ENCODE measurements at regions not wholly inside any gene's neighbourhood (a gene's known extent, or its start where the extent isn't known, plus 50 kb on each side); places are given as distances from the start of the nearest gene placed in this dataset.
A peak's percentile ranks its signal among the peaks of the same experiment; 100 is the strongest.
"Not testable (repeated sequence)": the region's sequence is repeated elsewhere in the genome, so short reads cannot be mapped to it uniquely, and the experiment has no call there.

DNA sequence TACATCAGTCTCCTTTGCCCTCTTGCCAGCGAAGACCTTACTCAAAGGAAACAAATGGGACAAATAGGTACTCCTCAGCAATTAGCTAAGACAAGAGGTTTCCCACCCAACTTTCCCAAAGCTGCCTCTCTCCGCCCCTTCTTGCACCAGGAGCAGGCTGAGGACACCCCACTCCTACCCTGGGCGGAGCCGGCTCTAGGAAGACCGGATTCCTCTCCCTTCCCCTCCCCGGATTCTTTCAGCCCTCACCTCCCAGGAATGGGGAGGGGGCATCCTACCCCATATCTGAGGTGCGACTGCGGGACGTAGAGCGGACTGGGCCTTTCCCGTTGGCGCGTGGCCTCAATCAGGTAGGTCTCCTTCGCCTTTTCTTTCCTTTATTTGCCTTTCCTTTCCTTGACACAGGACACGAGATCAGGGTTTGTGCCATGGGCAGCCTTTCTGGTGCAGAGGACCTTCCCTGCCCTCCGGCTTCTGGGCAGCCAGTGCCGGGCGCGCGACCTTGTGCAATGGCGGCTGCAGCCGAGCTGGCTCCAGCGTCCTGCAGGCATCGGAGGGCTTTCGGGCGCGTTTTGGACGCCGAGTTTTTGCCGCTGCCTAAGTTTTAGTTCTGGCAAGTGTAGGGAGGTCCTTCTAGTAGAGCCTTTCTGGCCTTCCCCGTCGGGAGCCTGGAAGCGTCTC is 279.9 kb downstream of the PLS3 start:
- H3K79me1 ChIP-seq (ENCODE audit: insufficient read depth, low read depth, low read length, poor library complexity, severe bottlenecking); H2AFZ ChIP-seq (ENCODE audit: low read length); H3K27ac Mint-ChIP-seq; H3K79me2 ChIP-seq (ENCODE audit: insufficient read depth, low read length); H3K4ac ChIP-seq (ENCODE audit: low read depth, low read length); H3T11ph ChIP-seq (ENCODE audit: low read length); H3K23me2 ChIP-seq (ENCODE audit: insufficient read length, low read depth, low read length, poor library complexity, severe bottlenecking); H3K23ac ChIP-seq (ENCODE audit: insufficient read length, low read depth, low read length); DNase-seq; H3K4me2 ChIP-seq (ENCODE audit: insufficient read depth, insufficient read length, low read length); H4K20me1 ChIP-seq (ENCODE audit: control insufficient read depth, insufficient read depth, insufficient read length); H3K4me1 ChIP-seq (ENCODE audit: insufficient read depth, low read length); H3K9ac ChIP-seq (ENCODE audit: extremely low read depth, insufficient read length, low read length); H3K36me3 Mint-ChIP-seq (ENCODE audit: insufficient read depth in 1 of 3, low read depth in 3 of 3); H2BK5ac ChIP-seq (ENCODE audit: insufficient read length, low read length); H3K9me3 ChIP-seq (ENCODE audit: control insufficient read depth, low read depth, low read length); H3K27ac ChIP-seq (ENCODE audit: insufficient read length, low read depth, low read length); H2BK20ac ChIP-seq (ENCODE audit: low read depth, low read length, poor library complexity, severe bottlenecking); H3K27me3 Mint-ChIP-seq (ENCODE audit: low read depth); H2BK120ac ChIP-seq (ENCODE audit: low read depth, low read length, poor library complexity, severe bottlenecking); H3K9me3 Mint-ChIP-seq; H3K27me3 ChIP-seq (ENCODE audit: insufficient read depth, low read length); H4K5ac ChIP-seq (ENCODE audit: insufficient read length, low read depth, low read length); H3K14ac ChIP-seq (ENCODE audit: insufficient read depth, low read length); H4K91ac ChIP-seq (ENCODE audit: insufficient read length, low read depth, low read length); H2BK15ac ChIP-seq (ENCODE audit: low read depth, low read length); H4K8ac ChIP-seq (replicated peaks; ENCODE audit: insufficient read length, low read depth, low read length); H2AK5ac ChIP-seq (ENCODE audit: insufficient read length, low read length); H3K18ac ChIP-seq (ENCODE audit: insufficient read length, low read depth, low read length); H3K4me1 Mint-ChIP-seq; H3K56ac ChIP-seq (ENCODE audit: insufficient read length, low read depth, low read length); H2BK12ac ChIP-seq (ENCODE audit: insufficient read length, low read depth, low read length): not testable (repeated sequence)
- H3K4me3 Mint-ChIP-seq: peak overlapping the region; percentile 65 to 74; a peak in 3 of 5 replicates
- WGBS (ENCODE audit: extremely low coverage, insufficient read length, low lambda C conversion rate): no CpG with 5 or more reads among the region's 33 CpGs

- not testable (repeated sequence) for H2BK120ac ChIP-seq (ENCODE audit: low read depth, low read length, poor library complexity, severe bottlenecking); H3K23me2 ChIP-seq (ENCODE audit: insufficient read length, low read depth, low read length, poor library complexity, severe bottlenecking); H3K27me3 ChIP-seq (ENCODE audit: insufficient read depth, low read length); H2AFZ ChIP-seq (ENCODE audit: low read length); H3K4me1 Mint-ChIP-seq; H3K27ac ChIP-seq (ENCODE audit: insufficient read length, low read depth, low read length); H3K27me3 Mint-ChIP-seq (ENCODE audit: low read depth); H3K36me3 Mint-ChIP-seq (ENCODE audit: insufficient read depth in 1 of 3, low read depth in 3 of 3); H3K4me3 Mint-ChIP-seq; H3K4me2 ChIP-seq (ENCODE audit: insufficient read depth, insufficient read length, low read length); H3K9me3 Mint-ChIP-seq; H2BK20ac ChIP-seq (ENCODE audit: low read depth, low read length, poor library complexity, severe bottlenecking); H3T11ph ChIP-seq (ENCODE audit: low read length); H4K20me1 ChIP-seq (ENCODE audit: control insufficient read depth, insufficient read depth, insufficient read length); H3K18ac ChIP-seq (ENCODE audit: insufficient read length, low read depth, low read length); DNase-seq; H3K4ac ChIP-seq (ENCODE audit: low read depth, low read length); H3K9me3 ChIP-seq (ENCODE audit: control insufficient read depth, low read depth, low read length); H4K5ac ChIP-seq (ENCODE audit: insufficient read length, low read depth, low read length); H3K27ac Mint-ChIP-seq; H2BK12ac ChIP-seq (ENCODE audit: insufficient read length, low read depth, low read length); H3K23ac ChIP-seq (ENCODE audit: insufficient read length, low read depth, low read length); H3K79me1 ChIP-seq (ENCODE audit: insufficient read depth, low read depth, low read length, poor library complexity, severe bottlenecking); H3K56ac ChIP-seq (ENCODE audit: insufficient read length, low read depth, low read length); H2BK5ac ChIP-seq (ENCODE audit: insufficient read length, low read length); H3K4me1 ChIP-seq (ENCODE audit: insufficient read depth, low read length); H3K14ac ChIP-seq (ENCODE audit: insufficient read depth, low read length); H2BK15ac ChIP-seq (ENCODE audit: low read depth, low read length); H3K79me2 ChIP-seq (ENCODE audit: insufficient read depth, low read length); H4K8ac ChIP-seq (replicated peaks; ENCODE audit: insufficient read length, low read depth, low read length); H4K91ac ChIP-seq (ENCODE audit: insufficient read length, low read depth, low read length); H2AK5ac ChIP-seq (ENCODE audit: insufficient read length, low read length); H3K9ac ChIP-seq (ENCODE audit: extremely low read depth, insufficient read length, low read length)
- WGBS (ENCODE audit: extremely low coverage, insufficient read length, low lambda C conversion rate): no CpG with 5 or more reads among the region's 23 CpGs
These were observed 290.0 kb downstream of the PLS3 start for GRCh38 chrX:115850986-115851385.
